CD4-positive, alpha-beta T cell treated with Interleukin-21 for 1 hour (primary cell): ENCODE measurements at regions not wholly inside any gene's neighbourhood (a gene's known extent, or its start where the extent isn't known, plus 50 kb on each side); places are given as distances from the start of the nearest gene placed in this dataset.
"Not testable (repeated sequence)": the region's sequence is repeated elsewhere in the genome, so short reads cannot be mapped to it uniquely, and the experiment has no call there.

Experiments used
- DNase-seq: peaks from one replicate; pipeline ENCODE4 v3.0.0-alpha.2; 2020

DNA sequence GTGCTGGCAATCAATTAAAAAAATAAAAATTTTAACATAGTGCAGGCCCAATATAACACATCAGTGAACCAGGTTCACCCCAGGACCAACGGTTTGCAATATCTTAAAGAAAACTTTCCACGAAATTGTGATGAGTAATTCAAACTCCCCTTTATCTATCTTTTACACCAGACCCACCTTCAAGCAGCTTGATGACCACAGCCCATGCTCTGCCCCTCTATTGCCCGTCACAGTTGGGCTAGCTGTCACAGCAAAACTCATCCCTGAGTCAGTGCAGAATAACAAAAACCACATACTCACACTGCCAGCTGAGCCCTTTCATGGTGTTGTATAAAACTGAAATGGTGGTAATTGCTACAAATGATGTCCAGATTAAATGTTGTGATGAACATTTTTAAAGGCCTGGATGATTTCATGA lies 112.5 kb upstream of the CREB1 start:
- DNase-seq = no peak

DNA sequence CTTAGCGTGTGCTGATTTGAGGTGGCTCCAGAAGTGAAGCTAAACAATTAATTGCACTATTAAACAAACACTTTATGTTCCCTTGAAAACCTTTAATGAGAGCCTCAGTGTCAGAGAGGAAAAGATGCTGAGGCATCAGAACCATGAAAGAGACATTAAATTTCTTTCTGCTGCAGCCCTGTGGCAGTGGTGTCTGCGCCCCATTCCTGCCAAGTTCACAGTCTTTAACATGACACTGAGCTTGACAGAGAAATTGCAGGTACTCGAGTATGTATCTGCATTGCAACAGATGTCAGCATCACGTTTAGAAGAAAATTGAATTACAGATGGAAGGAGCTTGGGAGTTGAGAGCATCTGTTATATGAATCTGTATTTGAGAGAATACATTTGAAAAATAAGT lies 111.3 kb upstream of the CREB1 start:
- no peak for DNase-seq

DNA sequence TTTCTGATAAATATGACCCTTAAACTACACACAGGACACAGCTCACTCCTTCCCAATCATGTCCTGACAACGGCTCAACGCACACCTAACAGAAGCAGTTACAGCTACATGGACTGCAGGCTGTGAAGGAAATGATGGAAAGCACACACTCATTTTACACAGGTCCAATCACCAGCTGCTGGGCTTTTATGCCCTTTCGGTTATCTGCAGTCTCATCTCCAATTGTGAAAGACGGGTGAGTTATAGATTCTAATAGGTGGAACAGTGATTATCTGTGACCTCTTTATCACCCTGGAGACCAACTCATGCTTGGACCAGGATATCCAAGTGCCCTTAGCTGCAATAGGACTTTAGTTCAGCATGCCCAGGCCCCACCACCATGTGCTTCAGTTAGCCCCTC lies 110.4 kb upstream of the CREB1 start:
- no peak for DNase-seq

DNA sequence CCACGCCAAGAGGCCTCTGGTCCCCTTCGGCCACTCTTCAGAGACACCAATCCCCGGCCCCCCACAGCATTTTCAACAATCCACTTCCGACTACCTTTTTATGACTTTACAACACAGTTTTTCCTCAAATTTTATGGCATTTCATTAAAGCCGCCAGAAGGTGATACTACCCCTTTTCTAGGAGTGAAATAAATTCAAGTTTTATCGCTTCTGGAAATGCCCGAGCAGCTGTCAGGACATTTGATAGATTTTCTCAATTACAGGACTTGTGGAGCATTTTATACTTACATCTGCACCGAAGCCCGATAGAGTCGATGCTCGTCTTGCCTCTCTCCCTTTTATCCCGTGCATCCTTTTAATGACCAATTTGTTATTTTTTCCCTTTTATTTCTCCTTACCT lies 108.1 kb upstream of the CREB1 start:
- no peak for DNase-seq

DNA sequence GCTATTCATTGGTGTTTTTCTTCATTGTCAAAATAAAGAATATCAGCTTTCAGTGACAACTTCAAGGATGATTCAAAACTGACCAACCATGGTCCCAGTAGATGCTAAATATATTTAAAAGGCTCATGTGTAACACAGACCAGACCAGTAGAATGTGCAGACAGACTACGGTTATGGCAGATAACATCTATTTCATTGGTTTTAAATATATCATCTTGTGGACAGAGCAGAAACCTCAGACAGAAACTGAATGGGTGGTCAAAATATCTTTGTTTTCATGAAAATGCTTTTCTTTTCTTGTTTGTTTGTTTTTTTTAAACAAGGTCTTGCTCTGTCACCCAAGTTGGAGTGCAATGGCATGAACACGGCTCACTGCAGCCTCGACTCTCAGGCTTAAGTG lies 107.4 kb upstream of the CREB1 start:
- DNase-seq = no peak

DNA sequence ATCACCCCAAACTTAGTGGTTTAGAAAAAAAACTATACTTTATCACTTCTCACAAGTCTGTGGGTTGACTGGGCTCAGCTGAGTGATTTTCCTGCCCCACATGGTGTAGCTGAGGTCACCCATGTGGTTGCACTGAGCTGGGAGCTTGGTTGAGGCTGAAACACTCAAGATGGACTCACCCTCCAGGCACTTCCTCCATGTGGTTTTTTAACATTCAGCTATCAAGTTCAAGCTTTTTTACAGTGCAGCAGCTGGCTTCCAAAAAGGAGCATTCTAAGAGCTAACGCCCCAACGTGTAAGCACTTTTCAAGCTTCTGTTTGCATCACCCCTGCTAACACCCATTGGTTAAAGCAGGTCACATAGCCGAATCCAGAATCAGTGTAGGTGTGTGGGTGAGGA lies 105.9 kb upstream of the CREB1 start:
- peak; percentile 32 for DNase-seq

DNA sequence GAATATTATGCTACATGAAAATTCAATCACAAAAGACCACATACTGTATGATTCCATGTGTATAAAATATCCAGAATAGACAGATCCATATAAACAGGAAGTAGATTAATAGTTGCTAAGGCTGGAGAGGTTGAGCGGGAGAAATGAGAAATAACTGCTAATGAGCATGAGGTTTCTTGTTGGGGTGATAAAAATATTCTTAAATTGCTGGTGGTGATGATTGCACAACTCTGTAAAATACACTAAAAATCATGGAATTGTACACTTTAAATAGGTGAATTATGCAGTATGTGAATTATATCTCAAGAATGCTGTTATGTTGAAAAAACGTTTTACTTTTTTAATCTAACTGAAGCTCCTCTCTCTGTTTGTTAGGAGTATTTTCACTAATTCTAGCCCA lies 101.8 kb upstream of the CREB1 start:
- no peak for DNase-seq

DNA sequence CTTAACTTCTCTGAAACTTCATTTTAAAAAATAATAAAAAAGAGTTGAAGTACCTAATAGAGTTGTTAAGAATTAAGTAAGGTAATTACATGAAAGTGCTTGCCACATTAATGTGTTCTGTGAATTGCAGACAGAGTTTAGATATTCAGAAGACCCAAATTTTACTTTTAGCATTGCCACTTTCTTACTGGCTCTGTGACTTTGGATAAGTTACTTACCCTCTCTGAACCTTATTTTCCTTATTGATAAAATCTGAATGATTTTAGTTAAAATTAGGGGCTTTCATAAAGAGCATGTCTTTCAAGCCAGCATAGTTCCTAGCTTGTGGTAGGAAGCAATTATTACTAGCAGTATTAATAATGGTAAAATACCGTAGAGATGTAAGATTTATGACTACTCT lies 101.2 kb upstream of the CREB1 start:
- DNase-seq = no peak

DNA sequence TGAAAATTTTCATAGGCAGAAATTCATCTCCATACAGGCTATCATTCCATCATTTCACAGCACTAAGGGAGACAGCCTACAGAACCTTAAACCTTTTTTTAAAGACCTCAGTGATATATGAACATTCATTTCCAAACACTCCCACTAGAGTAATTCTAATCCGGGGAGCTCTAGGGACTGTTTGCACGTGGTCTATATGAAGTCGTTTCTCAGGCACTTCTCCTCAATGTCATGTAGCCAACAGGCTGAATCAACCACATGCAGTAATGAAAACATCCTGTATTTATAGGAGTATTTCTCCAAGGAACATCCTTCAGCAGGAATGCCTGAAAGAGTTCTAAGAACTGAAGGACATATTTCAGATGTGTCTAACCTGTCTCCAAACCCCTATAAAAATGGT lies 97.3 kb upstream of the CREB1 start:
- DNase-seq = no peak

DNA sequence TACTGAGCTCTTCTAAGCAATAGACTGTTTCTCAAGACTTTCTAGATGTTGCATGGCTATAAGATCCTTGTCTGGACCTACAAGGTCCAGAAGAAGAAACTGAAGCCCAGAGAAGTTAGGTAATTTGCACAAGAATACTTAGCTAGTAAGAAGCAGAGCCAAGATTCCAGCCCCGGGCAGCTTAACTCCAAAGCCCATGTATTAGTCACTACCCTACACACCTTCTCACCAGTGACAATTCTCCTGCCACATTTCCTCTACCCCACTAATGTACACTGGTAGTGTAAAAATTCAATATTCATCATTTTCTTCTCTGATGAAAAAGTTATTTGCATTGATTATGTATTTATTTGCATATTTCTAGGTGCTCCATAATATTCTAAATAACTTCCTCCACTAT lies 95.5 kb upstream of the CREB1 start:
- no peak for DNase-seq

DNA sequence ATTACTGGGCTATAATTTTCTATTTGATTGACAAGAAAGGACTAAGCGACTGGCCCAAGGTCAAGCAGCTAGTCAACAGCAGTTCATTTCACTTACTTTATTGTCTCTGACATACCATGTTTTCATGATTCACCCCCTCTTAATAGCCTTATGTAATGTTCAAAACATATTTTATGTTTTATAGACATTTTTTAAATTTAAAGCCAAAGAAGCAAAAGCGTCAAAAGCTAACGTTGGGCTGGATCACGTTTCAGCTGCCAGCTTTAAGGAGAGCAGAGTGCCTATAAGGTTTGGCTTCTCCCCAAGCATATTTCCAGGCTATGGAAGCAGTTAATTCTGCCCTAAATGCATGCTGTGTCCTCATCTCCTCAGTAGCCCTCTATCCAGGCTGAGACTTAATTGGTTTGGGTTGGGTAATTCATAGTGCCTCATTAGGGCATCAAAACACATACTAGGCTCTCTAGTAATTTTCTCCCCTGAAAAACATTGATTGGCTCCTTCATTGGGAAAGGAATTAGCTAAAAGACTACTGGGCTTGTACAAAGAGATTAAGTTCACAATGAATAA lies 94.8 kb upstream of the CREB1 start:
- no peak for DNase-seq

DNA sequence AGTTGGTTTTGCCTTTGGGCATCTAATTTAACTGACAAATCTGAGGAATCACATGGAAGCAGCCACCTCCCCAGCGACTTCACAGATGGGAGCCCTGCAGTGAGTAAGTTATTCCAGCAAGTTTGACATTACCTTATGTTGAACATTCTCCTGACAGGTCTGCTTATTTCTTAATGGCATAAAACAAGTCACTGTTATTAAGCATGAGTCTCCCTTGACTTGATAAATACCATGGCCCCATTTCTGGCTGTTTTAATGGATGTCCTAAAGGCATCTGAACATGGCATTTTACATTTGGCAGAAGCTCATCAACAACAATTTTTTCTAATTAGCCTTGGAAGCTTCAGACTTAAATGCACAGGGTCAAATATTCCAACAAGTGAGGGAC lies 92.6 kb upstream of the CREB1 start:
- DNase-seq = no peak

DNA sequence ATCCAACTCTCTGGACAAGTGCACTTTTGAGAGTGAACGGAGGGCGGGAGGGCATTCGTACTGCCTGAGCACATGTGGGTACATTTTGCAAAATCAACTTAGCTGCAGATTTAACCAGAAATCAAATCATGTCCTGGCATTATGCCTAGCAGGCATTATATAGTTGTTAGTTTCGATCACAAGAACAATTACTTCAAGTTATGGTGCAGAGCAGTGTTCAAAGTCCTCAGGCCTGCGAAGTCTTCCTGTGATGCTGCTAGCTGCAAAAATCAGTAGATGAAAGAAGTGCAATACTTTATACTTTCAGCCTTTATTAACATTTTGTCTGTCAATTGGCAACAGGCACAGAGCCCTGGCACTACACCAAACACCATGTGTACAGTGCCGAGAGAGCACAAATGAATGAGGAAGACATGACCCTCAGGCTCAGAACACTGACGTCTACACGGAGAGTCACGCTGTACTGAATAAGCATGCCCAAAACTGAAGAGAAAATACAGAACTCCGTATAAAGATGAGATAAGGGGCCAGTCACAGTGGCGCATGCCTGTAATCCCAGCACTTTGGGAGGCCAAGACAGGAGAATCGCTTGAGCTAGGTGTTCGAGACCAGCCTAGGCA lies 92.1 kb upstream of the CREB1 start:
- no peak for DNase-seq

DNA sequence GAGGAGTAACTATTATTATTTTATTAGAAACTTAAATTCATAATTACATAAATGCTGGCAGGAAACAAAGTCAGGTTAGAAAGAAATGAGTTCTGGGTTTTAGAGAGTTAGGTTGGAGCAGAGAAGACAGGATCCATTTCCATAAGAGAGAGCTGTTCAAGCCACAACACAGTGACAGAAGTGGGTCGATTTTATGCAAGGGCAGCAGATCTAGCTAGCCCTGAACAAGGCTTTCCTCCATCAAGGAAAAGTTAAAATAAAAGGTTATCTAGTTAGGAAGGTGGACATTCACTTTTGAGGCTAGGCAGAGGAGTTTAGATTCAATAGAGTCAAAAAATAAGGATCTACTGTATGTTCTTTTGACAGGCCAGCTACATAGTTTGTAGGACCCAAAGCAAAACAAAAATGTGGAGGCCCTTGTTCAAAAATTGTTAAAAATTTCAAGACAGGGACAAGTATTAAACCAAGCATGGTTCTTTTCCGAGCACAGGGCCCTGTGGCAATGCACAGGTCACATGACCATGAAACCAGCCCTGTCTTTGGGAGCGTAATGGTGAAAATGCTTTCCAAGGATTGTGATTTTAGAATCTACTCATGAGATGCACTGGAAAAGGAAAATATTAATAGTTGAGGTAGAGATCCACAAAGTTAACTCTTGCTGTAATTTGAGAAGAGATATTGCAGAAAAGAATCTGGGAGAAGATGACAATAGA lies 91.2 kb upstream of the CREB1 start:
- DNase-seq = no peak

DNA sequence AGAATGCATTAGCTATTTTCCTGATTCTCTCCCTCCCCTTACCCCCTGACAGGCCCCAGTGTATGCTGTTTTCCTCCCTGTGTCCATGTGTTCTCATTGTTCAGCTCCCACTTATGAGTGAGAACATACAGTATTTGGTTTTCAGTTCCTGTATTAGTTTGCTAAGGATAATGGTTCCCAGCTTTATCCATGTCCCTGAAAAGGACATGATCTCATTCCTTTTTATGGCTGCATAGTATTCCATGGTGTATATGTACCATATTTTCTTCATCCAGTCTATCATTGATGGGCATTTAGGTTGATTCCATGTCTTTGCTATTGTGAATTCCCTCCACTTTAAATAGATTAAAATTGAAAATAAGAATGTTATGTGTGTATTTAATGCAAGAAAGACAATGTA lies 89.9 kb upstream of the CREB1 start:
- not testable (repeated sequence) for DNase-seq

DNA sequence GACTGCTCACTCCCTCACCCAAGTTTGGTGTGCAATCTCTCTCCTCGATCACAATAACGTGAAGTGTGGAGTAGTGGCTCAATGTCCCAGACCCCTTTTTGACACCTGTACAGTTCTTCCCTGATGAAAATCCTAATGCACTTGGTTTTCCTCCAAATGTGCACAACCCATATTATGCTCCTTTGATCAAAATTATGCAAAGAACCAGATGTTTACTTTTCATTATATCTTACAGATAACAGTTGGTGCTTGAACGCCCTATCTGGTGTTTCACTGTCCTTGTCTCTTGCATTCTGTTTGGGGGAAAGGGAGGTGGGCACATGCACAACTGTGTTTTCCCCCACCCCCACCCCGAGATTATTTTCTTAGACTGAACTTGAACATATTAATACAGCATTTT lies 85.0 kb upstream of the CREB1 start:
- no peak for DNase-seq

DNA sequence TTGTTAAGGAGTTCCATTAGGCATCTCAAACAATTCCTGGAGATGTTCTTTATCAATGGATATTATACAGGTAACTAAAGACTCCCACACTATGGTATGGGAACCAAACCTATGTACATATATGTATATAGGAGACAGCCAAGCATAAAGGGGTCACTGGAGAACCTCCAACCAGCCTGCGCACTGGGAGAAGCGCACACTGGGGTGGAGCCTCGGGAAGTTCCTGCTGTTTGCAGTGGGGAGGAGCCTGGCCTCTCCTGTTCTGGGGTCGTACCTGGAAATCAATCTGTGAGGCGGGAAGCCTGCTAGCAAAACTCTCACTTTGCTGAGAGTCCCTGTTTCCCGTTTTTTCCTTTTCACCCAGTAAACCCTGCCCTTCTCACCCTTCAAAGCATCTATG lies 83.1 kb upstream of the CREB1 start:
- DNase-seq = no peak

DNA sequence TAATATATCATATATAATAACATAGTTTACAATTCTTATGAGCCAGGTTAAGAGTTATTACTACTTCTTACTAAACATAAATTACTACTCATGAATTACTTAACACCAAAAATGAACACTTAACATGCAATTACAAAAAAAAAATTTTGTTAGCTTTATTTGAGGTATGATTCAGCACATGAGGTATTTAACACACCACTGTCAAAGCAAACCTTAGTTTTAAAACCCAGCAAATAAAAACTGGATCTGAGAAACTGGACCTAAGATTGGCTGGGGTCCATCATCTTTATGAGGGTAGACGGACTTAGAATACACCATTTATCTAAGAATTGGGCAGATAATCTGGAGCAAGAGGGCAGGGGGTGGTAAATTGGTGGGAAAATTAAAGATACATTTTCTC lies 81.8 kb upstream of the CREB1 start:
- DNase-seq = no peak

DNA sequence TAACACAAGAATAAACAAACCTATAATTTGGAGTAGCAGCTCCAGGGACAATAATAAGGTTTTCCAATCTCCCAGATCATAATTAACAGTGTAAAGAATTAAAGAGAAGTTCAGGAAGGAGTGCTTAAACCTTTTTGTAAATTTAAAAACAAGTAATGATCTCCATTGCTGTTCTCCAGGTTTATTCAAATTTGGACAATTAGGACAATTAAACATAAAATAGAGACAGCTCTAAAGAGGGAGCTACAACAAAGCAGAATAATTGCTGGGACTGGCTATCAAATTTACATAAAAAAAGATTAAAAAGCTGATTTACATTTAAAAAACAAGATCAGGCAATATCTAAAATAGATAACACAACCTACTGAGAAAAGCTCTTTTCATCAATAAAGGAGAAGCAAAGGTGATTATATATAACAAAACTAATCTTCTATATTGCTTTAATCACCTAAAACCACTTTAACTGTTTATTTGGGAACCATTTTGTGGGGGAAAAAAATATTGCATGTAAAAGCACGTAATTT lies 80.1 kb upstream of the CREB1 start:
- DNase-seq = no peak

DNA sequence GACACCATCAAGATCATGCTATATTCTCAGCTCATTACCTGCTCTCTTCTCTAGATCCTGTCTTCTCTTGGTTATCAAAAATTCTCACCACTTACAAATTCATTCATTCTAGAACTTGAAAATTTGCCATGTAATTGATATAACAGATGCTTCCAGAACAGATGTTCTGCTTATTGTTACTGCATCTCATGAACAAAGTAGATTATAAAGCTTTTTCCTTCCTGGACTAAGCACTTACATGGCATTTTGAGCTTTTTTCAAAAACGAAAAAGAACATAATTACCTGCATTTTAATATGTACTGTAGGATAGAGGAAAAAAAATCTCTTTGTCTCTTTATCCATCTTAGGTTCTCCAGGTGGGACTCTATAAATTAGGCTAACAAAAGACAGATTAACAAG lies 79.6 kb upstream of the CREB1 start:
- DNase-seq = no peak

DNA sequence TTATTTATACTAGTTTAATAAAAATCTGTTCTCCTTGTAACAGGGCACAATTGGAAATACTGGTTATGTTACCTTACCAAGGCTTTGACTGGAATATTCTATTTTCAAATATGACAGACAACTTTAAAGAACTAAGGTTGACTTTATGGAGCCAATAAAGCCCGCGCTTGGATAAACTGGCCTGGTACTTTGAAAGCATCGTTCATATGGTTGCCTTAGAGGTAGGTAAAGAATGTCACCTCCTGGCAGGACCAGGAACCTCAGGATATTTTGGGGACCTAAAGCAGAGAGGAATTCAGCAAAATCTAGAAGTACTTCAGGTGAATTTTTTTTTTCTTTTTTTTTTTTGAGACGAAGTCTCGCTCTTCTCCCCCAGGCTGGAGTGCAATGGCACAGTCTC lies 71.2 kb upstream of the CREB1 start:
- no peak for DNase-seq

DNA sequence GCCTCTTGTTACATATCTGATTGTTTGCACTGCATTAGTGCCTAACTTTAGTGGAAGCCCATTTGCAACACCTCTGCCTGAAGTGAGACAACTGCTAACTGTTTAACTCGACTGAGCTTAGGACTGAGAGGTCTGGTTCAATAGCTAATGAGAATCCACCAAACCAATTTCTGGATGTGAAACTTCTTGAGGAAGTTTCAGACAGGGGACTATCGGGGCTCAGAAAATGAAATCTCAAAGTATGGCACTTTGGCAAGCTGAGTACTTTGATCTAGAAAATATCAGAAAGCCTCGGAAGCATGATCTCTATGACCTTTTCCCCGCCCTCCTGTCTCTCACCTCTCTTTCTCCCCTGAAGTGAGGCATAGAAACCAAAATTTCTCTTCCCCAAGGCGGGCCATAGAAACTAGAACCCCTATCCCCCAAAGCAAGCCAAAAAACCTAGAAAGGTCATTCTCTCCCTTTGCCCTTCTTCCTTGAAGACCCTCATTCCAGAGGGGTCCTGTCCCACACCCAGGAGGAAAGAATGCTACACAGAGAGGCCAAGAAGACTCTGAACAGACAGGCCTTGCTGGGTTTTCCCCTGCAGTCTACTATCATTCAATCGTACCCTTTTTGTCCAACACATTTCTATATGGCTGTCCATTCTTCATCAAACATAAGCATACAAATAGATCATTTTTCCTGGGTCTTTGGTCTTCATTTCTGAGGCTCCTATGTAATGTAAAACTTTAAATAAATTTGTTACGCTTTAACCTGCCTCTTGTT lies 69.6 kb upstream of the CREB1 start:
- DNase-seq = no peak

DNA sequence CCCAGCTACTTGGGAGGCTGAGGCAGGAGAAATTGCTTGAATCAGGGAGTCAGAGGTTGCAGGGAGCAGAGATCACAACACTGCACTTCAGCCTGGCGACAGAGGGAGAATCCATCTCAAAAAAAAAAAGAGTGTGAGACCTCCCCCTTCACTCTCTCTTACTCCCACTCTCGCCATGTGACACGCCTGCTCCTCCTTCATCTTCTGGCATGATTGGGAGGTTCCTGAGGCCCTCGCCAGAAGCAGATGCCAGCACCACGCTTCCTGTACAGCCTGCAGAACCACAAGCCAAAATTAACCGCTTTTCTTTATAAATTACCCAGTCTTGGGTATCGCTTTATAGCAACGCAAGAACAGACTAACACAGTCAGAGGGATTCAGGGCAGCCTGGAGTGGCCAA lies 66.3 kb upstream of the CREB1 start:
- no peak for DNase-seq

DNA sequence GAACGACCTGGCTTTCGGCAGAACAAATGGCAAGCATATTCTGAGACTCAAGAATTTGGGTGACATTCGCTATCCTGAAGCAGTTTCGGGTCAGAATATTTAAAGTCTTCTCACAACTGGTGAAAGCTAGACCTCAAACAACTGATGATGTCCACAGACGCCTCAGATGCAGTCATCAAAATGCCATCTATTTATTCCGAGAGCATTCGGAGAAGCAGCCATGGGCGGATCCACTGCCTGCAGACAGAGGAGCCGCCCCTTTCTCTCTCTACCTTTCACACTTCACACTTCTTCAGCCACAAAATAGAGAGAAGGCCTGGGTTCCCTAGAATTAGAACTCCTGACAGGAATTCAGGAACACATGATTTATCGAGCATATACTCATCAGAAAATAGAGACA lies 65.8 kb upstream of the CREB1 start:
- no peak for DNase-seq
